Transverse colon (tissue), 4 donors: ENCODE measurements at regions not wholly inside any gene's neighbourhood (a gene's known extent, or its start where the extent isn't known, plus 50 kb on each side); places are given as distances from the start of the nearest gene placed in this dataset.

Experiments used
- CTCF ChIP-seq, 5 experiments: fragments of 200-600 bp in 3 of 5; fragments of 450-650 bp in 2 of 5; sonication (generic) in 3 of 5; IDR thresholded peaks; 1 replicate in 2 of 5; 2 replicates in 3 of 5; pipeline ENCODE4 v1.5.1; 2016 to 2017; ENCODE audit warnings: antibody characterized with exemption in 5 of 5, inconsistent platforms in 3 of 5, mild to moderate bottlenecking in 2 of 5, moderate library complexity in 1 of 5
- POLR2A ChIP-seq: fragments of 450-650 bp; IDR thresholded peaks from one replicate; pipeline ENCODE4 v1.6.1; 2016; ENCODE audit warnings: antibody characterized with exemption, mild to moderate bottlenecking, moderate library complexity
- POLR2AphosphoS5 ChIP-seq, 3 donors: sonication (generic); formaldehyde crosslinking; IDR thresholded peaks; one replicate each; pipeline ENCODE4 v1.6.1; 2016; ENCODE audit warnings: antibody characterized with exemption in 3 of 3

- TF ChIP-seq CTCF (IDR thresholded peaks at IDR 0.05) (no peak), POLR2A (no peak), POLR2AphosphoS5 (IDR thresholded peaks at IDR 0.05) (no peak)
Measured at GRCh38 chr12:43098071-43098470, 453.9 kb downstream of the ADAMTS20 start.
